Prostate gland (tissue), 2 donors: ENCODE measurements at regions not wholly inside any gene's neighbourhood (a gene's known extent, or its start where the extent isn't known, plus 50 kb on each side); places are given as distances from the start of the nearest gene placed in this dataset.

Experiments used
- POLR2A ChIP-seq: fragments of 450-650 bp; IDR thresholded peaks from one replicate; pipeline ENCODE4 v1.6.1; 2016; ENCODE audit warnings: antibody characterized with exemption, mild to moderate bottlenecking
- TF ChIP-seq, protein P1 (sequence below), 4 experiments: fragments of 200-600 bp in 2 of 4; fragments of 450-650 bp in 2 of 4; sonication (generic) in 2 of 4; IDR thresholded peaks; 1 replicate in 3 of 4; 2 replicates in 1 of 4; pipeline ENCODE4 v1.5.1; 2016 to 2019; ENCODE audit warnings: antibody characterized with exemption in 4 of 4, mild to moderate bottlenecking in 2 of 4, moderate library complexity in 2 of 4

GRCh38 chr3:72475258-72476138 is 372.7 kb downstream of the SHQ1 start:
- TF ChIP-seq POLR2A: no peak
- TF ChIP-seq, protein P1, sequence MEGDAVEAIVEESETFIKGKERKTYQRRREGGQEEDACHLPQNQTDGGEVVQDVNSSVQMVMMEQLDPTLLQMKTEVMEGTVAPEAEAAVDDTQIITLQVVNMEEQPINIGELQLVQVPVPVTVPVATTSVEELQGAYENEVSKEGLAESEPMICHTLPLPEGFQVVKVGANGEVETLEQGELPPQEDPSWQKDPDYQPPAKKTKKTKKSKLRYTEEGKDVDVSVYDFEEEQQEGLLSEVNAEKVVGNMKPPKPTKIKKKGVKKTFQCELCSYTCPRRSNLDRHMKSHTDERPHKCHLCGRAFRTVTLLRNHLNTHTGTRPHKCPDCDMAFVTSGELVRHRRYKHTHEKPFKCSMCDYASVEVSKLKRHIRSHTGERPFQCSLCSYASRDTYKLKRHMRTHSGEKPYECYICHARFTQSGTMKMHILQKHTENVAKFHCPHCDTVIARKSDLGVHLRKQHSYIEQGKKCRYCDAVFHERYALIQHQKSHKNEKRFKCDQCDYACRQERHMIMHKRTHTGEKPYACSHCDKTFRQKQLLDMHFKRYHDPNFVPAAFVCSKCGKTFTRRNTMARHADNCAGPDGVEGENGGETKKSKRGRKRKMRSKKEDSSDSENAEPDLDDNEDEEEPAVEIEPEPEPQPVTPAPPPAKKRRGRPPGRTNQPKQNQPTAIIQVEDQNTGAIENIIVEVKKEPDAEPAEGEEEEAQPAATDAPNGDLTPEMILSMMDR (IDR thresholded peaks at IDR 0.05): no peak
